Urothelium cell line (cell line): ENCODE measurements at regions not wholly inside any gene's neighbourhood (a gene's known extent, or its start where the extent isn't known, plus 50 kb on each side); places are given as distances from the start of the nearest gene placed in this dataset.

ENCODE experiments used
- DNase-seq: peaks from one replicate; pipeline ENCODE4 v3.0.0; 2011; ENCODE audit warnings: low spot score, mixed read lengths
- FAIRE-seq: peaks from 2 replicates; lab custom pipeline; 2011; peaks lifted over from hg19 to GRCh38; lab: Jason Lieb, UNC

DNA sequence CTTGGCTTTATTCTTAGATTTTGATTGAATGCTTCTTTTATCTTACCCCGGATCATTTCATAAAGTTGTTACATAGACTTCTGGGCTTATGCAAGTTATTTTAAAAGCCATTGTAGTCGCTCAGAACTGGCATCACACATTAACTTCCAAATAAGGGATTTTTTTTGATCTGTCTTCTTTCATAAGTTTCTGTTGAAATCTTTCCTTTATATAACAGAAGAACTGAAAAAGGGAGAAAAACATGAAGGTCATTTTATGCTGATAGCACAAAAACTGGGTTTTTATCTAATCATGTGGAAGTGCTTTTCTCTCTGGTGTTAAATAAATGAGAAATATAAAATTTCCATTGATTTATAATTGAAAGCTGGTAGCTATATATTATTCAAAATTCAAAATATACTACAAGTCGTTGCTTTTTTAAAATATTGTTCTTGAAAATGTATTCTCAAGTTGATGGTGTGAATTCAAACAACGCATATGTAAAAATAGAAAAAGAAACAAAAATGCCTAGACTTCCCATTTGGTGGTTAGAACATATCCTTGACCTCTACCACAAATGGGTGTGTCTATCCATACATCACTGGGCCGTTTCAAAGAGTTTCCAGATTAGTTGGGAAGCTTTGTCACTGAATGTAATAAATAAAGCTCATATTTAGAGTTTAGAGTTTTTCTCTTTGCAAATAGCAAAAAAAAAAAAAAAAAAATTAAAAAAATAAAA lies 258.3 kb upstream of the ZPLD1 start:
- DNase-seq = no peak
- no peak for FAIRE-seq

GRCh38 chr3:102177075-102177755 lies 257.6 kb upstream of the ZPLD1 start:
- DNase-seq (no peak), FAIRE-seq (no peak)

DNA sequence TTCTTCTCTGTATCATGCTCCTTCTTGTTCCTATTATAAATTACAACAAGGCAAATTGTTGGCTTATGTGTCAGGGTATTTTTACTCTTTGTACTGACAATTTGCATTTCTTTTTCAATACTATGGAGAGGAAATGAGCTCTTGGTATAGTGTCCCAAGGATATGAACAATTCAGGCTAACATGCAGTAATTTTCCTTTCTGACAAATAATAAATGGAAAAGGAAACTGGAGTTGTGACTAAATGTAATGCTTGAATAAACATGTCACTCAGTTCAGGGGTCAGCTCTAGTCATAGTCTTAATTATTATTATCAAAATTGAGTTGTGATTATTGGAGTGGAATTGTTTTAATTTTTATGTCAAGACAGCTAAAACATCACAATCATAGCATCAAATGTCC lies 256.0 kb upstream of the ZPLD1 start:
- DNase-seq = no peak
- FAIRE-seq = no peak

- DNase-seq = no peak
- FAIRE-seq = no peak
These were observed 255.3 kb upstream of the ZPLD1 start for GRCh38 chr3:102179326-102180177.

GRCh38 chr3:102180280-102180931 lies 254.4 kb upstream of the ZPLD1 start:
- DNase-seq (peak; percentile 20), FAIRE-seq (no peak)

GRCh38 chr3:102181175-102181920 lies 253.5 kb upstream of the ZPLD1 start:
- FAIRE-seq (peak; percentile 62), DNase-seq (no peak)

- DNase-seq = no peak
- no peak for FAIRE-seq
These were observed 252.7 kb upstream of the ZPLD1 start for GRCh38 chr3:102182162-102182561.

DNA sequence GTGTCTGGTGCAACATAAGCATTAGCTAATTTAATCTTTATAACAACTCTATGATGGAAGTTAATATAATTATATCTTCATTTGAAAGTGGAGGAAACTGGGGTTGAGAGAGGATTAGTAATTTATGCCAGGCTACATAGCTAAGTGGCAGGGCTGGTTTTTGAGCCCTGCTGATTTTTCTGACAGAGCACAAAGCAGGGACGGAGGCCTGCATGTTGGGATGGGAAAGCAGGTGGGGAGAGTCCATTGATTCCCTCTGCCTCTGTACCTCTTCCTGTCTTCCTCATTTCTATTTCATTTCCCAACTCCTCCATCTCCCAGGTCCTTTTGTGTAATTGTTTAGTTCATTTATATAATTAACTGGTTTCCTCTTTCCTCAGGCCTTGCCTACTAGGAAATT lies 251.6 kb upstream of the ZPLD1 start:
- no peak for DNase-seq

GRCh38 chr3:102183623-102184022 lies 251.2 kb upstream of the ZPLD1 start:
- FAIRE-seq (no peak), DNase-seq (no peak)

More for the DNA sequence above, 251.6 kb upstream of the ZPLD1 start:
- FAIRE-seq = no peak

DNA sequence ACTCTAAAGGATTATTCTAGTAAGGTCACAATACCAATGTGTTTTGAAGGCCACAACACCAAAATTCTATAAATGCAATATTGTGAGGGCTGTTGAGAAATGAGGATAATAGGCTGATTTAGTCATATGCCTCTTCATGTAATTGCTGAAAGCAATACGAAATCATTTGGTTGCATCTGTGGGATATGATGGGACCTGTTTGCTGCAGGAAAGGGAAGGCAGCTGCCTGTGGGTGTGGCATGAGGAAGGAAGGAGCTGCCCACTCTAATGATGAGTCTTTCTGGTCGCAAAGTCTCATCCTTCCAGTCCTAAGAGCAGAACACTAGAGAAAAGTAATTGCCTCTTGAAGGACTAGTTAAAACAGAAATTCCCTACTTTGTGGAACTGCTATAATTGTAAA lies 245.3 kb upstream of the ZPLD1 start:
- FAIRE-seq (no peak), DNase-seq (no peak)

DNA sequence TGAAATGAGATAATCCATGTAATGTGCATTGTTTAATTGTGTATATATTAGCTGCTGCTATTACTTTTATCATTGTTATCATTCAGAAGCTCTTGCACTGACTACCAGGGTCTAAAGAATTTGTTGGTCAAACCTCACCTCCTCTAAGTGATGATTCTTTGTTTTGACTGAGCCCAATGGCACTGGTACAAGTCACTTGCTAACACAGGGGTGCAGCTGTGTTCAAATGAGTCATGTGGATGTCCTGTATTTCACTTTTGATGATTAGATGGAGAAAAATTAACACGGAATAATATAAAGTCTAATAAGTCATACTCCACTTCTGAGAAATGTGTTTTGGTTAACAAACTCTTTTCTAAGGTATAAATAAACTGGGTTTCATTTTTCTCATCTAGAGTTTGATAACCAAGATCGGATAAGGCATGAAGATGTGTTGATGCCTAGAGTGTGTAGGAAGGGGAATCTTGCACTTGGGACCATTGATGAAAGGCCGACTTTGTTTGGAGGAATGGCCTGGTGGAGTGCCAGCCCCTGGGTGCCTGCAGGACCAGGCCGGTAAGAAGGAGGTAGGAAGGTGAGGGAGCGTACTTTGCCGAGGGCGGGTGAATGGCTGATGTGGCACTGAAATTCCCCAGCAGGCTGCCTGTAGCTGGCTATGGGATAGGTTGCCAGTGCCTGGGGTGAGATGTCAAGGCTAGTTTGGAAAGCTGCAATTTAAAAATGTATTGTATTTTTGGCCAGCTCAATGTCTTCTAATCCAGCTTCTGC lies 244.7 kb upstream of the ZPLD1 start:
- FAIRE-seq = no peak

GRCh38 chr3:102192575-102192974 lies 242.2 kb upstream of the ZPLD1 start:
- no peak for DNase-seq
- no peak for FAIRE-seq

More for the DNA sequence above, 244.7 kb upstream of the ZPLD1 start:
- no peak for DNase-seq

DNA sequence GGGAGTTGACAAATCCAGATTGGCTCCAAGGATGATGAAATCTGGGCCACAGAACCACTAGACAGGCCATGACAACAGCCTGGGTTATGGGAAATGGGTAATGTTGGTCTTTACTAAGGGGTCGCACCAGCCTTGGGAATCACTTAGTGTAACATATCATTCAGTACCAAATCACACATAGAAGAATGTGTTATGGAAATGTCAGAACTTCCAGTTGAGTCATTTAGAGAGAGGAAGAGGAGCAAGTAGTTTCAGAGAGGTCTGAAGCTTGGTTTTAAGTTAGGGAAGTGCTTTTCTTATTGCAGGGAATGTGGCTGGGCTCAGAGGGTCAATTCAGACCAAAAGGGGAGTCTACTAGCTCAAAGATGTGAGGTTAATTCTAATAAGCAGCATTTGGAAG lies 241.6 kb upstream of the ZPLD1 start:
- FAIRE-seq (no peak), DNase-seq (no peak)

DNA sequence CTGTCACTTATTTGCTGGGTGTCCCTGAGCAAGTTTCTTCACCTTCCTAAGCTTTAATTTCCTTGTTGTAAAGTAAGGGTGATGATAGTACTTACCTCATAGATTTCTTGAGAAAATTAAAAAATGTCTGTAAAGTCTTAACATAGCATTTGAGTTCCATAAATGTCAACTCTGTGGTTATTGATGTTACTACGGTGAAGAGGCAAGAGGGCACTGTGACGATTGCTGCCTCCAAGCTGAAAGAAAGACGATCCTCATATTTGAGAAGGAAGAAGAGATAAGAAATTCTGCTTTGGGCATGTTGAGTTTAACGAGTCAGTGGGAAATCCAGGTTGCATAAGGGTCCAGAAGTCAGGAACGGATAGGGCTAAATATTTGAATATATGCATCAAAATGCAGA lies 240.8 kb upstream of the ZPLD1 start:
- DNase-seq = no peak
- FAIRE-seq = no peak

DNA sequence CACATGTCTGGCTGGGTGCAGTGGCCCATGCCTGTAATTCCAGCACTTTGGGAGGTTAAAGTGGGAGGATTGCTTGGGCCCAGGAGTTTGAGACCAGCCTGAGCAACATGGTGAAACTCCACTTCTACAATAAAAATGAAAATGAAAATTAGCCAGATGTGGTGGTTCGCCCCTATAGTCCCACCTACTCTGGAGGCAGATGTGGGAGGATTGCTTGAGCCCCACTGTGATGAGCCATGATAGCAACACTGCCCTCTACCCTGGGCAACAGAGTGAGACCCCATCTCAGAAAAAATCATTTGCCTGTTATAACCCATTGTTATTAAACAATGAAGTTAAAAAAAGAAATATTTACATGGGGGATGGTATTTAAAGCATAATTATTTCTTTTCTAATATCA lies 240.1 kb upstream of the ZPLD1 start:
- FAIRE-seq = no peak
- no peak for DNase-seq

DNA sequence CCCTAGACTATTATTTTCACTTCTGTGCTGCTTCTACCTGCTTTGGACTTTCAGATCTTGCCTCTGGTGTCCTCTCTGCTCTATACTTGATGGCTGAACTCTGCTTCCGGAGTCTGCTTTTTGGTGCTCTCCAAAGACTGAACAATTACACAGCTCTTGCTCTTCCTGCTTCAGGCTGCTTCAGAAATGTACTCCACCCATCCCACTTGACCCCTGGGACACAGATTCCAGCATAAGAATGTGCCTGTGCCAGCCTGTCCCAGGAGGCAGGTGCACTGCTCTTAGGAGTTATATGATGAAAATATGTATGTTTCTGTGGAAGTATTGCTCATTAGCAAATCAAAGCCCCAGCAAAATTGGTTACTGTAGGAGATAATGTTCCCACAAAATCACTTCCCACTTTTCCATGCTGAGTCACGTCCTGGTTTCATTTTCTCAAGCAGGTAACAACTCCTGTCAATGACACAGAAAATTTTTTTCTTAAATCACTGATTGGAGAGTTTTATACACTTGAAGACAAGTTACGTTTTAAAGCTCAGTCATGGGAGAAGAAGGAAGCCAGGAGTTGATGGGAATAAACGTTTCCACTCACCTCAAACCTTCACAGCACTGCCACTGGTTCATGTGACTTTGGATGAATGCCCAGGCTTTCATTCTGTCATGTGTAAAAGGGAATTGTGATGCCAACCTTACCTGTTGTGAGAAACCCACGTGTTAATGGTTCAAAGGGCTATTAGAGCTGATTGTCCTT lies 239.4 kb upstream of the ZPLD1 start:
- DNase-seq (peak; percentile 27), FAIRE-seq (no peak)

GRCh38 chr3:102200126-102200525 lies 234.7 kb upstream of the ZPLD1 start:
- FAIRE-seq = no peak
- DNase-seq = no peak

DNA sequence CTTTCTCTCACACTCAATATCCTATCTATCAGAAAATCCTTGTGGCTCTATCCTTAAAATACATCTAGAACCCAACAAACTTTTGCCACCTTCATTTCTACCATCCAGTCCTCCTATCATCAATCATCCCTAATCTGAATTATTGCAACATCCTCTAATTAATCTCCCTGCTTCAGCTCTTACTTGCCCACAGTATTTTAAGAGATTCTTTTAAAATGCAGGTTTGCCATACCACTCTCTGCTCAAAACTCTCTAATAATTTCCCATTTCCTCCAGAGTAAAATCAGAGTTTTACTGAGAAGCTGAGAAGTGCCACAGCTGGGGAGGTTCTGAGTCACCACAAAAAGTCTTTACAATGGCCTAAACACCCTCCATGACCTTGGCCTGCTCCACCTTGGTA lies 234.3 kb upstream of the ZPLD1 start:
- no peak for FAIRE-seq
- no peak for DNase-seq

DNA sequence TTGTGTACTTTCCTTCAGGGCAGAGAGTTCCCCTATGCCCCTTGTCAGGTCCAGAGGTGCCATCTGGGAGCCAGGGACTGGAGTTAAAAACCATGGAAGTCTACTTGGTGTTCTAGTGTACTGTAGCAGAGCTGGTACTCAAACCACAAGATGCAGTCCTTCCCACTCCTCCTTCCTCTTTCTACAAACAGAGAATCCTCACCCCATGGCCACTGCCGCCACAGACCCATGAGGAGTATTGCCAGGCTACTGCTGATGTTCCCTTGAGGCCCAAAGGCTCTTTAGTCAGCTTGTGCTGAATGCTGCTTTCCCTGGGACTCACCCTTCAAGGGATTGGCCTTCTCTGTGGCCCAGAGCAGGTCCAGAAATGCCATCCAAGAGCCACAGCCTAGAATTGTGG lies 229.2 kb upstream of the ZPLD1 start:
- DNase-seq (no peak), FAIRE-seq (no peak)
